PC-3 (cell line): ENCODE measurements at regions not wholly inside any gene's neighbourhood (a gene's known extent, or its start where the extent isn't known, plus 50 kb on each side); places are given as distances from the start of the nearest gene placed in this dataset.

Experiments
- EZH2 ChIP-seq: fragments of 300-600 bp; sonication (generic); IDR thresholded peaks from one replicate; pipeline ENCODE4 v1.6.1; 2017; ENCODE audit warnings: antibody characterized with exemption, mild to moderate bottlenecking, low read length; ENCODE audit not compliant: unreplicated experiment
- EZH2phosphoT487 ChIP-seq: fragments of 300-600 bp; sonication (generic); IDR thresholded peaks from 2 replicates; pipeline ENCODE4 v1.6.1; 2018; ENCODE audit warnings: mild to moderate bottlenecking, antibody characterized with exemption, low read length, borderline replicate concordance
- TF ChIP-seq, protein P1 (sequence below): fragments of 300-600 bp; sonication (generic); conservative IDR thresholded peaks from 2 replicates; pipeline ENCODE4 v1.5.1; 2017; ENCODE audit warnings: antibody characterized with exemption, low read depth, mild to moderate bottlenecking, low read length

DNA sequence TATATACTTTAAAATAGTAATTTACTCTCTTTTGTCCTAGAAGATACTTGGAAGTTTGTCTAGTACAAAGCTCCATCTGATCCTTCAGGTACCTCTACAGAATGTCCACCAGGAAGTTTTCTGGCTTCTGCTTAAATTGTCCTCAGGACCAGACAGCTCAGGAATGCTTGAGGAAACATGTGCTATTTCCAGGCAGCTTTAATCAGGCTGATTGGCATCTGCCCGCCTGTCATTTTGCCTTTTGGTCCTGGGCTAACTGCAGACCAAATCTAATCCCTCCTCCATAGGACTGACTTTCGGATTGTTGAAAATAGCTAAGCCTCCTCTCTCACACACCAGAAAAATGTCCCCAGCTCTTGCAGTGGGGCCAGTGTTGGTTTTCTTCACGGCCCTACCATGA, 113.4 kb upstream of the RGMA start:
- TF ChIP-seq EZH2phosphoT487: no peak
- TF ChIP-seq, protein P1, sequence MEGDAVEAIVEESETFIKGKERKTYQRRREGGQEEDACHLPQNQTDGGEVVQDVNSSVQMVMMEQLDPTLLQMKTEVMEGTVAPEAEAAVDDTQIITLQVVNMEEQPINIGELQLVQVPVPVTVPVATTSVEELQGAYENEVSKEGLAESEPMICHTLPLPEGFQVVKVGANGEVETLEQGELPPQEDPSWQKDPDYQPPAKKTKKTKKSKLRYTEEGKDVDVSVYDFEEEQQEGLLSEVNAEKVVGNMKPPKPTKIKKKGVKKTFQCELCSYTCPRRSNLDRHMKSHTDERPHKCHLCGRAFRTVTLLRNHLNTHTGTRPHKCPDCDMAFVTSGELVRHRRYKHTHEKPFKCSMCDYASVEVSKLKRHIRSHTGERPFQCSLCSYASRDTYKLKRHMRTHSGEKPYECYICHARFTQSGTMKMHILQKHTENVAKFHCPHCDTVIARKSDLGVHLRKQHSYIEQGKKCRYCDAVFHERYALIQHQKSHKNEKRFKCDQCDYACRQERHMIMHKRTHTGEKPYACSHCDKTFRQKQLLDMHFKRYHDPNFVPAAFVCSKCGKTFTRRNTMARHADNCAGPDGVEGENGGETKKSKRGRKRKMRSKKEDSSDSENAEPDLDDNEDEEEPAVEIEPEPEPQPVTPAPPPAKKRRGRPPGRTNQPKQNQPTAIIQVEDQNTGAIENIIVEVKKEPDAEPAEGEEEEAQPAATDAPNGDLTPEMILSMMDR: no peak
- no peak for TF ChIP-seq EZH2
